Keratinocyte (primary cell): ENCODE measurements at regions not wholly inside any gene's neighbourhood (a gene's known extent, or its start where the extent isn't known, plus 50 kb on each side); places are given as distances from the start of the nearest gene placed in this dataset.
A peak's percentile ranks its signal among the peaks of the same experiment; 100 is the strongest.

Source experiments
- DNase-seq: peaks from one replicate; pipeline ENCODE4 v3.0.0-alpha.2; 2011; ENCODE audit warnings: low read depth, missing footprints, low spot score
- FAIRE-seq: peaks from 2 replicates; lab custom pipeline; 2011; peaks lifted over from hg19 to GRCh38; lab: Jason Lieb, UNC
- H2AFZ ChIP-seq: 2 replicates; pipeline ENCODE4 v1.6.0; 2012; ENCODE audit warnings: low read length, control low read depth, inconsistent platforms; ENCODE audit not compliant: control insufficient read depth
- H3K27ac ChIP-seq: 2 replicates; pipeline ENCODE4 v1.5.1; 2011; ENCODE audit warnings: low read length; ENCODE audit not compliant: control insufficient read depth, insufficient read depth
- H3K27me3 ChIP-seq: 3 replicates; pipeline ENCODE4 v1.6.0; 2011; ENCODE audit warnings: low read length; ENCODE audit not compliant: control insufficient read depth, insufficient read depth; ENCODE audit errors: extremely low read depth
- H3K36me3 ChIP-seq, 2 experiments: 2 replicates in 1 of 2; 3 replicates in 1 of 2; pipeline ENCODE4 v1.5.1; 2011; ENCODE audit warnings: low read length in 2 of 2, mild to moderate bottlenecking in 1 of 2; ENCODE audit not compliant: control insufficient read depth in 2 of 2, insufficient read depth in 2 of 2; ENCODE audit errors: extremely low read depth in 1 of 2
- H3K4me1 ChIP-seq: 3 replicates; pipeline ENCODE4 v1.5.1; 2011; ENCODE audit warnings: low read length; ENCODE audit not compliant: control insufficient read depth, insufficient read depth; ENCODE audit errors: extremely low read depth
- H3K4me2 ChIP-seq: 3 replicates; pipeline ENCODE4 v1.6.0; 2011; ENCODE audit warnings: low read depth, low read length; ENCODE audit not compliant: control insufficient read depth, insufficient read depth; ENCODE audit errors: extremely low read depth
- H3K4me3 ChIP-seq, 3 experiments: fragments of 200-600 bp in 1 of 3; sonication (generic) in 1 of 3; 2 replicates in 2 of 3; 3 replicates in 1 of 3; pipeline ENCODE4 v1.5.1; 2011 to 2016; ENCODE audit warnings: low read length in 3 of 3, mild to moderate bottlenecking in 3 of 3, control low read depth in 2 of 3, inconsistent platforms in 1 of 3, low read depth in 1 of 3, mixed read lengths in 1 of 3, mixed run types in 1 of 3, moderate library complexity in 1 of 3; ENCODE audit not compliant: control insufficient read depth in 2 of 3, insufficient read depth in 2 of 3; ENCODE audit errors: extremely low read depth in 1 of 3
- H3K79me2 ChIP-seq: 2 replicates; pipeline ENCODE4 v1.6.0; 2012; ENCODE audit warnings: low read length; ENCODE audit not compliant: control insufficient read depth, insufficient read depth
- H3K9ac ChIP-seq: 3 replicates; pipeline ENCODE4 v1.6.0; 2011; ENCODE audit warnings: low read length; ENCODE audit not compliant: control insufficient read depth, insufficient read depth; ENCODE audit errors: extremely low read depth
- H3K9me1 ChIP-seq: 3 replicates; pipeline ENCODE4 v1.6.0; 2011; ENCODE audit warnings: low read length; ENCODE audit not compliant: control insufficient read depth, insufficient read depth; ENCODE audit errors: extremely low read depth
- H3K9me3 ChIP-seq: 2 replicates; pipeline ENCODE4 v1.5.1; 2012; ENCODE audit warnings: low read depth, low read length; ENCODE audit not compliant: control insufficient read depth
- H4K20me1 ChIP-seq: 3 replicates; pipeline ENCODE4 v1.6.0; 2011; ENCODE audit warnings: low read length; ENCODE audit not compliant: control insufficient read depth, insufficient read depth; ENCODE audit errors: extremely low read depth
- CTCF ChIP-seq, 3 experiments: IDR thresholded peaks in 1 of 3; conservative IDR thresholded peaks in 1 of 3; optimal IDR thresholded peaks in 1 of 3; 2 replicates in 2 of 3; 3 replicates in 1 of 3; pipeline versions ENCODE3 to v1.5.1; 2011; ENCODE audit warnings: low read length in 3 of 3, mild to moderate bottlenecking in 3 of 3, moderate library complexity in 2 of 3, control low read depth in 1 of 3, inconsistent platforms in 1 of 3; ENCODE audit not compliant: insufficient read depth in 2 of 3; ENCODE audit errors: extremely low read depth in 1 of 3
- EZH2 ChIP-seq: IDR thresholded peaks from one replicate; pipeline ENCODE4 v1.6.1; 2012; ENCODE audit warnings: inconsistent platforms, mild to moderate bottlenecking, low read length, moderate library complexity
- dilution Hi-C: fragments of 300-500 bp; cut with MboI; formaldehyde crosslinking; loops from one replicate; pipeline ENCODE4 v1.7.0; 2020; ENCODE audit warnings: low sequenced_read_pairs; ENCODE audit not compliant: extremely low pct_ligation_motif_present

DNA sequence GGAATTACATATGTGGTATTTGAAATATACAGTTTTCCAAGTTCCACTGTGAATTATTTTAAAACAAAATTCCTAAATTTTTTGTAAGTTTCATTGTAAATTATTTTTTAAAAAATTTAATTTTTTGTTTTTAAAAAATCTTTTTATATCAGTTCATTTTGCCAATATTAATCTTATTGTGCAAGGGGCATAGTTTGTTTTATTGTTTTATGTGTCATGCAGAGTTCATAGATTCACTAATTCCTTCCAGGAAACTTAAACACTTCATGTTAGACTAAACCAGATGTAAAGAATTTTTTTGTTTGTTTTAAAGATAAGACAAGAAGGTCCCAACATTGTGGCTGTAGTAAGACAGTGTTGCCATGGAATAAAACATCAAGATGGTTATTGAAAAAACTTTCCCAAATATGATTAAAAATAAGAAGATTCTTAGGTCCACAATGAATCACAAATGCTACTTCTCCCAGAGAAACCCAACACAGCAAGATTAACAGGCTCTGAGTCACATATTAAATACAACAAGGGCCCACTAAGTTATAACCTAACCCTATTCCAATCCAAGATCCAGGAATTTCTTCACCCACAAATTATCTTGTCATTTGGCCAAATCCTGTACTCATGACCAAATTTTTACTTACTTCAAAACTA, 464.7 kb upstream of the IGFBP3 start:
- no peak for TF ChIP-seq EZH2
- no peak for TF ChIP-seq CTCF (optimal IDR thresholded peaks at IDR 0.05 in 1 of 3, IDR thresholded peaks at IDR 0.05 in 1 of 3, conservative IDR thresholded peaks at IDR 0.05 in 1 of 3; ENCODE audit: extremely low read depth in 1 of 3, insufficient read depth in 2 of 3, low read length in 3 of 3)
- no peak overlapping the region for H3K4me3 ChIP-seq
- no peak overlapping the region for H3K9ac ChIP-seq
- no peaks in the 10 kb centered on the region for H3K27me3 ChIP-seq
- DNase-seq (no peak), FAIRE-seq (no peak)
- H2AFZ ChIP-seq: no peak overlapping the region
- dilution Hi-C loops: no loop called here
- H3K4me2 ChIP-seq: no peak overlapping the region
- H3K36me3 ChIP-seq: no peaks in the 10 kb centered on the region
- no peaks in the 10 kb centered on the region for H3K79me2 ChIP-seq
- peaks cover 7% of the 10 kb centered on the region for H3K4me1 ChIP-seq
- no peaks in the 10 kb centered on the region for H4K20me1 ChIP-seq
- H3K27ac ChIP-seq: no peak overlapping the region
- no peaks in the 10 kb centered on the region for H3K9me1 ChIP-seq
- no peaks in the 10 kb centered on the region for H3K9me3 ChIP-seq

GRCh38 chr7:46383605-46384004, 462.5 kb upstream of the IGFBP3 start:
- Histone ChIP-seq H3K9me3 (no peaks in the 10 kb centered on the region), H3K36me3 (no peaks in the 10 kb centered on the region), H3K27me3 (no peaks in the 10 kb centered on the region), H2AFZ (peak overlapping the region; percentile 30), H3K4me3 (no peak overlapping the region), H3K4me2 (peak overlapping the region; percentile 56), H3K9ac (no peak overlapping the region), H3K79me2 (no peaks in the 10 kb centered on the region), H3K27ac (no peak overlapping the region), H3K4me1 (peaks cover 7% of the 10 kb centered on the region), H4K20me1 (no peaks in the 10 kb centered on the region), H3K9me1 (no peaks in the 10 kb centered on the region)
- dilution Hi-C loops: no loop called here
- TF ChIP-seq EZH2: no peak
- no peak for TF ChIP-seq CTCF (optimal IDR thresholded peaks at IDR 0.05 in 1 of 3, IDR thresholded peaks at IDR 0.05 in 1 of 3, conservative IDR thresholded peaks at IDR 0.05 in 1 of 3; ENCODE audit: extremely low read depth in 1 of 3, insufficient read depth in 2 of 3, low read length in 3 of 3)
- FAIRE-seq (peak; percentile 23), DNase-seq (peak; percentile 41)
